ENCODE measurements at regions not wholly inside any gene's neighbourhood (a gene's known extent, or its start where the extent isn't known, plus 50 kb on each side); places are given as distances from the start of the nearest gene placed in this dataset.

DNA sequence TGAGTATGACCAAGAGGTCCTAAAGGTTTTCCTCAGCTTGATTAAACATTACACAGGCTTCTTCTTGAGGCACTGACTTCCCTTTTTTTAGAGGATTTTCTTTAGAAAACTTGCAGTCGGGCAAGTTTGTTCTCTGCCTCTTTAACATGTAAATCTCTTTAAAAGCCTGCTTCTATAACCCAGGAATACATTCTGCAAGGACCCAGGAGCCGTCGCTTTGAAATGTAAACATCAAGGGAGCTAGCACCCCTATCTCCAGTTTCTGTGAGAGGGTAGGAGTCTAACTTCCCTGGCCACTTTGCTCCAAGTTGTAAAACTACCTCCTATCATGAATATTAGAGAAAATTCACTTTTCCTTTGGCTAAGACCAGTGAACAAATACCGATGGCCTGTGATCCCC lies 201.5 kb upstream of the CPHXL start:
- Mint-ChIP-seq H3K9me3 (peaks cover 4% of the 10 kb centered on the region), H3K4me1 (ENCODE audit: low read depth) (no peaks in the 10 kb centered on the region), H3K27me3 (no peaks in the 10 kb centered on the region), H3K4me3 (no peak overlapping the region), H3K36me3 (ENCODE audit: low read depth) (no peaks in the 10 kb centered on the region), H3K27ac (no peak overlapping the region)

DNA sequence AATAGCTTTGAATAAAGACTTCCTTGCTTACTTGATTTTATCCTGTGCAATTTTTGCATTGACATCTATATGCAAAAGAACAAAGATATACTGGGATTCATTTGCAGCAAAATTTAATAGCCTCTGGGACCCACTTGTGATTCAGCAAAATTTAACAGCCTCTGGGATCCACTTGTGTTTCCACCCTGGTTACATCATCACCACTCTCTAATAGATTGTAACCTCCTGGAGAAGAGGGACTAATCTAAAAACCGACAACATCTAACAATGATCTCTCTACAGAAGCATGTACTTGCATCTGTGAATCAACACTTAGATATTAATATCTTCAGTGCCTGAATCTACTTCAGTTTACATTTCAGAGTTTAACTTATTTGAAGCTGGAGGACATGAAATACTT lies 202.0 kb upstream of the CPHXL start:
- no peaks in the 10 kb centered on the region for H3K36me3 Mint-ChIP-seq (ENCODE audit: low read depth)
- H3K27me3 Mint-ChIP-seq, result no peaks in the 10 kb centered on the region
- no peaks in the 10 kb centered on the region for H3K4me1 Mint-ChIP-seq (ENCODE audit: low read depth)
- no peak overlapping the region for H3K27ac Mint-ChIP-seq
- H3K4me3 Mint-ChIP-seq, result no peak overlapping the region
- H3K9me3 Mint-ChIP-seq, result peaks cover 4% of the 10 kb centered on the region

DNA sequence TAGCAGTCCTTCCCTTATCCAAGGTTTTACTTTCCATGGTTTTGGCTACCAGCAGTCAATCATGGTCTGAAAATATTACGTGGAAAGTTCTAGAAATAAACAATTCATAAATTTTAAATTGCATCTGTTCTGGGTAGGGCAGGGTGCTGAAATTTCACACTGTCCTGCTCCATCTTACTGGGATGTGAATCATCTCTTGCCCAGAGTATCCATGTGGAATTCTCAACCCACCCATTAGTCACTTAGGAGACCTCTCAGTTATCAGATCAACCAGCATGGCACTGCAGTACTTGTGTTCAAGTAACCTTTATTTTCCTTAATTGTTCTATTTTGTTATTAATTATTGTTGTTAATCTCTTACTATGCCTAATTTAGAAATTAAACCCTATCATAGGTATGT lies 202.8 kb upstream of the CPHXL start:
- H3K36me3 Mint-ChIP-seq (ENCODE audit: low read depth), result no peaks in the 10 kb centered on the region
- no peak overlapping the region for H3K27ac Mint-ChIP-seq
- H3K4me3 Mint-ChIP-seq, result no peak overlapping the region
- peaks cover 4% of the 10 kb centered on the region for H3K9me3 Mint-ChIP-seq
- H3K4me1 Mint-ChIP-seq (ENCODE audit: low read depth), result no peaks in the 10 kb centered on the region
- no peaks in the 10 kb centered on the region for H3K27me3 Mint-ChIP-seq

DNA sequence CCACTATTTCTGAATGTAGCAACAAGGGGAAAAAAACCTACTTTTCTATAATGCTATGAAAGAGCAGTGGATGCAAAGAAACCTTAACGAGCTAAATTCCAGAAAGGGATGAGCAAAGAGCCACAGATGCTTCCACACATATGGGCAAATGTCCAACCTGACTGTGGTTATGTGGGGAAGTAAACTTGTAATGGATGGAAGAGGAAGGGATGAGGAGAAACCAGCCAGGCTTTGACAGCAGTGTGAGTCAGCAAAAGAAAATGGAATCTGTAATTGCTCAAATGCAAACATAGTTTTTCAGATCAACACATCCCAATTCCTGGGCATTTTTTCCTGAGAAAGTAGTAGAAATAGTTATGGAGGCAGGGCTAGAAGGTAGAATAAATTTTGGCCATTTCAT lies 204.8 kb upstream of the CPHXL start:
- Mint-ChIP-seq H3K4me3 (no peak overlapping the region), H3K27me3 (no peaks in the 10 kb centered on the region), H3K9me3 (peaks cover 4% of the 10 kb centered on the region), H3K36me3 (ENCODE audit: low read depth) (no peaks in the 10 kb centered on the region), H3K4me1 (ENCODE audit: low read depth) (no peaks in the 10 kb centered on the region), H3K27ac (no peak overlapping the region)

DNA sequence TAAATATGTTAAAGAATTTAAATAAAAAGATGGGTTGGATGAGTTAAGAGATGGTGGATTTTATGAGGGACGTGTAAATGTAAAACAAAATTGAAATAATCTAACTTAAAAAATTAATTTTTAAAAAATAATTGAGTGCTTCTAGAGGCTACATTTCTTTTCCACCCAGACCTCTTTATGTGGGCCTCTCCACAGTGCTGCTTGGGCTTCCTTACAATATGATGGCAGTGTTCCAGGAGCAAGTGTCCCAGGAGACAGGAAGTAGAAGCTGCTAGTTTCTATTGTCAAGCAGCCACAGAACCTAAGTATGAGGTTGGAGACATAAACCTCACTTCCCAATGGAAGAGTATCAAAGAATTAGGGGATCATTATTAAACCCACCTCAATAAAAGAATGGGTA lies 205.7 kb upstream of the CPHXL start:
- H3K4me1 Mint-ChIP-seq (ENCODE audit: low read depth), result no peaks in the 10 kb centered on the region
- no peaks in the 10 kb centered on the region for H3K27me3 Mint-ChIP-seq
- no peaks in the 10 kb centered on the region for H3K36me3 Mint-ChIP-seq (ENCODE audit: low read depth)
- peaks cover 4% of the 10 kb centered on the region for H3K9me3 Mint-ChIP-seq
- H3K27ac Mint-ChIP-seq, result no peak overlapping the region
- no peak overlapping the region for H3K4me3 Mint-ChIP-seq

DNA sequence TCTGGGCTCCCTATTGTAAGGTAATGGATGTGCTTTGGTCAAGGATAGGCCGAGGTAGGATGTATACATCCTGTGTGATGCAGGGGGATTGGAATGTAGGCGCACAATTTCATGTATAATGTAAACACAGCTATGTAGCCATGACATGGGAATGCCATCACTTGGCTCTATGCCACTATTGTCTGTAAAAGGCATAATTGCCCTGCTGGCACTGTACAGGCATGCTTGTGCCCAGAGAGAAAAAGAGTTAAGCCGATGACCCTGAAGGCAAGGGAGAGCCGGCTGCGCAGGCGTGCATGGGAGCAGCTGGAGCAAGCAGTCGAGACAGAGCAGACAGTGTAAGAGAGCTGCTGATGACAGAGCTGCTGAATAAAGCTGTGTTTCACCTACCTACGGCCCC lies 212.5 kb upstream of the CPHXL start:
- H3K36me3 Mint-ChIP-seq (ENCODE audit: low read depth), result no peaks in the 10 kb centered on the region
- H3K27ac Mint-ChIP-seq, result no peak overlapping the region
- H3K27me3 Mint-ChIP-seq, result no peaks in the 10 kb centered on the region
- H3K4me1 Mint-ChIP-seq (ENCODE audit: low read depth), result no peaks in the 10 kb centered on the region
- H3K9me3 Mint-ChIP-seq, result no peaks in the 10 kb centered on the region
- H3K4me3 Mint-ChIP-seq, result no peak overlapping the region

DNA sequence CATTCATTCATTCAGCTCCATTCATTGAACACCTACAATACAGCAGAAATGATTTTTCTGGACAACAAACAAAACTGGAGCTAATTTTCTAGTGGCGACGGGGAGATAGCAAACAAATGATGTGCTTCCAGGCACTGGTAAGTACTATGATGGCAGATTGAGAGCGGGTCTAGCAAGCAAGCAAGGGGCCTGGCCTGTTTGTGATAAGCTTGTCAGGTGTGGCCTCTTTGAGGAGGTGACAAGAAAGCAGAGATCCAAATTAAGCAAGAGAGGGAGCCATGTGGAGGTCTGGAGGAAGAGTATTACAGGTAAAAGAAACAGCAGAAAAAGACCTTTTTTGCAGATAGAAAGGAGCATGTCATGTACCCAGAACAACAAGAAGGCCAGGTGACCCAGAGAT lies 216.1 kb upstream of the CPHXL start:
- Mint-ChIP-seq H3K4me3 (no peak overlapping the region), H3K36me3 (ENCODE audit: low read depth) (no peaks in the 10 kb centered on the region), H3K27ac (no peak overlapping the region), H3K9me3 (no peaks in the 10 kb centered on the region), H3K27me3 (no peaks in the 10 kb centered on the region), H3K4me1 (ENCODE audit: low read depth) (no peaks in the 10 kb centered on the region)

DNA sequence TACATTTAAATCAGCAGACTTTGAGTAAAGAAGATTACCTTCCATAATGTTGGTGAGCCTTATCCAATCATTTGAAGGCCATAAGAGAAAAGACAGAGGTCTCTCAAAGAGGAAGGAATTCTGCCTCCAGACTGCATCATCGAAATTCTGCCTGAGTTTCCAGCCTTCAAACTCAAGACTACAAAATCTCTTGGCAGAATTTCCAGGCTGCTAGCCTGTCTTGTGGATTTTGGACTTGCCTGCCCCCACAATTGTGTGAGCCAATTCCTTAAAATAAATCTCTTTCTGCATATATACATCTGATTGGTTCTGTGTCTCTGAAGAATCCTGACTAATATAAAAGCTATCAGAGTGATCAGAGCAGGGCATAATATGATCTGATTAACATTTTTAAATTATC lies 216.6 kb upstream of the CPHXL start:
- H3K9me3 Mint-ChIP-seq, result no peaks in the 10 kb centered on the region
- H3K36me3 Mint-ChIP-seq (ENCODE audit: low read depth), result no peaks in the 10 kb centered on the region
- H3K4me1 Mint-ChIP-seq (ENCODE audit: low read depth), result no peaks in the 10 kb centered on the region
- no peak overlapping the region for H3K4me3 Mint-ChIP-seq
- no peak overlapping the region for H3K27ac Mint-ChIP-seq
- H3K27me3 Mint-ChIP-seq, result no peaks in the 10 kb centered on the region

DNA sequence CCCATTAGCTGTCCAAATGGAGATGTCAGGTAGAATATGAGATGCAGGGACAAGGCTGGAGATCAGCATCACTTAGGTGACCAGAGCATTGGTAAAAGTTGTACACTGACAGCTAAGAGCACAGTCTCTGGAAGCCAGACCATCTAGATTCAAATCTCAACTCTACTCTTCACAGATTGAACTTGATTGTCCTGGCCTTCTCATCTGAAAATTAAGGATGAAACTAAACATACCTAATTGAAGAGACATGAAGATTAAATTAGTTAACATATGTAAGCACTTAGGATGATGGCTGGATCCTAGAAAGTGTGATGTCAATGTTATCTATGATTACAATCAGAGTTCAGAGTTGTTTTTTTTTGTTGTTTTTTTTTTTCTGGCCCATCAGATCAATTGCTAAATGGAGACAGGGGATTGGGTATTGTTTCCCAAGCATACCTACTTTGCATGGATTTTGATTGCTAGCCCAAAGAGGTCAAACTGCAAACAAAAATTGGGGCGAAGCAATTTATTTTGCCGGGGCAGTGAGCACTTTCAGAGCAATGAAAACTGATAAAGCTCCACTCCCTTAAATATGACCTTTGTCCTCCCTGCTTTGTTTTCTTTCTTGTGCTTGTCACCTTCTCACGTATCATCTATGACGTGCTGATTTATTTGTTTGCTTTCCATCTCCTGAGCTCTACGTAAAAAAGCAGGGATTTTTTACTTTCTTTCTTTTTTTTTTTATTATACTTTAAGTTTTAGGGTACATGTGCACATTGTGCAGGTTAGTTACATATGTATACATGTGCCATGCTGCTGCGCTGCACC lies 217.6 kb upstream of the CPHXL start:
- no peak overlapping the region for H3K27ac Mint-ChIP-seq
- no peaks in the 10 kb centered on the region for H3K27me3 Mint-ChIP-seq
- H3K9me3 Mint-ChIP-seq, result no peaks in the 10 kb centered on the region
- no peaks in the 10 kb centered on the region for H3K4me1 Mint-ChIP-seq (ENCODE audit: low read depth)
- no peaks in the 10 kb centered on the region for H3K36me3 Mint-ChIP-seq (ENCODE audit: low read depth)
- no peak overlapping the region for H3K4me3 Mint-ChIP-seq

DNA sequence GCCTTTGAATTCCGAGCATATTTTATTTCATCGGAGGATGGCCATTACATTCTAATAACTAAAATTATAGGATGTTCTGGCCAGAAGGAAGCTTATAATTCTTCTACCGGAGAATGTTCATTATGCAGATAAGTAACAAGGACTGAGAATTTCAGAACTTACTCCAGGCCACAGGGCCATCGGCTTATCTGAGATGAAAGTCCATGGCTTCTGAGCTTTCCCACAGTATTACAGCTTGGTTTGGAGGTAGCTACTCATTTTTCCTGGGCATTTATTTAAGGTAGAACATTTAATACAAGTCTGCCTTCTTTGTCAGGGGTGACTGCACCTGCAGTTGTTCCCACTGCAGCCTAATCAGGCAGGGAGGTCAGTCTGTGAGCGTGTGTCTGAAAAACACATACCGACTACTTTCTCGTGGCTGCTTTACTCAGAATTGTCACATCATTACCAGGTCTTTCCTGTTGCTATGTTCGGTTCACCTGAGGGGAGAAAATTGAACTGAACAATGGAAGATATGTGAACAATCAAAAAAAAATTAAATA lies 219.7 kb upstream of the CPHXL start:
- Mint-ChIP-seq H3K27ac (no peak overlapping the region), H3K4me1 (ENCODE audit: low read depth) (no peaks in the 10 kb centered on the region), H3K36me3 (ENCODE audit: low read depth) (no peaks in the 10 kb centered on the region), H3K9me3 (no peaks in the 10 kb centered on the region), H3K27me3 (no peaks in the 10 kb centered on the region), H3K4me3 (no peak overlapping the region)

DNA sequence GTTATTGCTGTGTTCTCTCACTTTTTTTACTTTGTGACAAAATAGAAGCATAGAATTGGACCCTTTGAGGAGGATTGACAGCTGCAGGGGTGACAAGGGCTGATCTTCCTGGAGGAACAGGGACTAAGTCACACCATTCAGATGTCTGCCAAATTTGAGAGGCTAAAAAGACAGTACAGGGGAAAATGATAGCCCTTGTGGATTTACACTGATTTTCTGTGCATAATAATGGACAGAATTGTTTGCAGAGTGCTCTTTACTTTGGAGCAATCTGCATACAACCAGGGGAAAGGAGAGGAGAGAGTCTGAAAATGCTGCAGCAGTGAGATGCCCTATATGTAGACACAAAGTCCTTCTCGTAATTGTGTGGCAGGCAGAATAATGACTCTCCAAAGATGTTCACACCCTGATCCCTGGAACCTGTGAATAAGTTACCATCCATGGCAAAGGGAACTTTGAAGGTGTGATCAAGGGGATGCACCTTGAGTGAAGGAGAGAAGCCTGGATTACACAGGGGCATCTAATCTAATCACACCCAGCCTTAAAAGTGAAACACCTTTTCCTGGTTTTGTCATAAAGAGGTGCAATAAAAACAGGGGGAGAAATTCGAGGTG lies 221.4 kb upstream of the CPHXL start:
- Mint-ChIP-seq H3K9me3 (no peaks in the 10 kb centered on the region), H3K36me3 (ENCODE audit: low read depth) (no peaks in the 10 kb centered on the region), H3K27ac (no peak overlapping the region), H3K4me1 (ENCODE audit: low read depth) (no peaks in the 10 kb centered on the region), H3K4me3 (no peak overlapping the region), H3K27me3 (no peaks in the 10 kb centered on the region)

DNA sequence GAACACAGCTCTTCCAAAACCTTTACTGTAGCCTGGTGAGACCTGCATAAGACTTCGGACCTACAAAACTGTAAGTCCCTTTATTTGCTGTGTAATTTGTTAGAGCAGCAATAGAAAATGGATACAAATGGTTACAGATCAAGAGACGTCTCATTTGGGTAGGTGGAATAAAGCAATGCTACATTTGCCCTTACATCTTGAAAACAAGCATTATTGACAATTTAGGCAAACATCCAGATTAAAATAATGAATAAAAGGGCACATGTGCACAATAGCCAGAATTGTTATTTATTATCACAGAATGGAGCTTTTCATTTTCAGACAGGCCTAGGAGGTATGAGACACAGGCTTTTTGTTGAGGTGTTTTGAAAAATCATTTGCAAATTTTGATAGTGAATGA lies 222.2 kb upstream of the CPHXL start:
- Mint-ChIP-seq H3K9me3 (no peaks in the 10 kb centered on the region), H3K27ac (no peak overlapping the region), H3K27me3 (no peaks in the 10 kb centered on the region), H3K36me3 (ENCODE audit: low read depth) (no peaks in the 10 kb centered on the region), H3K4me1 (ENCODE audit: low read depth) (no peaks in the 10 kb centered on the region), H3K4me3 (no peak overlapping the region)

DNA sequence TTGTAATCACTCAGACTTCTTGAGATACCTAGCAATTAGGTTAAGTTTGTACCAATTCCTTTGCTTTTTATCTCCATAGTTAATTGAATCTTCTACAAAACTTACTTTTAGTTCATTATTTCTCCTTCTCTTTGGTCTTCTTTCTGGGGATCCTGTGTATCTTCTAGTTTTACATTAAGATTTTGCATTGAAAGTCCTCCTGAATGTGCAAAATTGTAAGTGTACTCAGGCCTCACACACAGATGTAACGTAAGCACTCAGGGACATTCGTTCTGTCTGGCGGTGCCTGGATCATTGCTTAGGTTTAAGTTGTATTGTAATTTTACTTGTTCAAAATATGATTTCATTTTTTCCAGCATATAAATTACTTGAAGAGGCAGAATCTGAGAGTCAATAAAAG lies 222.6 kb upstream of the CPHXL start:
- Mint-ChIP-seq H3K27ac (no peak overlapping the region), H3K36me3 (ENCODE audit: low read depth) (no peaks in the 10 kb centered on the region)

DNA sequence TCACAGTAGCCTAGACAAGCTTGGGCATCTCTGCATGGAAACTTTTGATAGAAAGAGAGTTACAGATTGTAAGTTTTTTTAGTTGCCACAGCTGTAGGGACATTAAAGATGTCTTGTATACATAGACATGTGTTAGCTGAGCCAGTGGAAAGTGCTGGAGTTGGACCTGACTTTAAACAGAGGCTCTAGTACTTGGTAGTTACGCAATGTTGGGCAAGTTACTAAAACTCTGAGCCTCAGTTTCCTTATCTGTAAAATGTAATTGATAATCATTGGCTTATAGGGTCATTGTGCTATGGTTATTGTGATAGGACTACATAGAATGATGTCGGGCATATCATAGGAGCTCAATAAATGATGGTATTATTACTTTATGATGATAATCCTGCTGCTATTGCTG lies 225.8 kb upstream of the CPHXL start:
- no peaks in the 10 kb centered on the region for H3K36me3 Mint-ChIP-seq (ENCODE audit: low read depth)
- H3K9me3 Mint-ChIP-seq, result no peaks in the 10 kb centered on the region
- no peaks in the 10 kb centered on the region for H3K4me1 Mint-ChIP-seq (ENCODE audit: low read depth)
- H3K27ac Mint-ChIP-seq, result no peak overlapping the region
- no peaks in the 10 kb centered on the region for H3K27me3 Mint-ChIP-seq
- no peak overlapping the region for H3K4me3 Mint-ChIP-seq

More for the DNA sequence above, 222.6 kb upstream of the CPHXL start:
- Mint-ChIP-seq H3K4me3 (no peak overlapping the region), H3K4me1 (ENCODE audit: low read depth) (no peaks in the 10 kb centered on the region), H3K27me3 (no peaks in the 10 kb centered on the region), H3K9me3 (no peaks in the 10 kb centered on the region)

DNA sequence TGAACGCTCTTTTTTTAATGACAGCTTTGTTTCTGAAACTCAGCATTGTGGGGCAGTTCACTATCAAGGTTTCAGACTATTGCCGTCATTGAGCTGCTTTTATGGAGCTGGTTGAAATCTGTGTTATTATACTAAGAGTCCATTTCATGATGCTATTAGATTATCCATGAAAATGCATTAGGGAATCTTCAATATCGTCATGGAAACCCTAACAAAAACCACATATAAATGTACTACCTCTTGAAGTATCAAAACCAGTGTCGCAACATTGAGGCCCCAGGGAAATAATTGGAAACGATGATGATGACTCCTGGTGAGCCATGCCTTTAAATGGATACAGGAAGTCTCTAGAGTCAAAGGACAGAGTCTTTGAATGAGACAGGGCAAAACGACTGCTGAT lies 231.6 kb upstream of the CPHXL start:
- H3K36me3 Mint-ChIP-seq (ENCODE audit: low read depth), result no peaks in the 10 kb centered on the region
- H3K4me1 Mint-ChIP-seq (ENCODE audit: low read depth), result no peaks in the 10 kb centered on the region
- no peaks in the 10 kb centered on the region for H3K27me3 Mint-ChIP-seq
- peaks cover 4% of the 10 kb centered on the region for H3K9me3 Mint-ChIP-seq
- H3K4me3 Mint-ChIP-seq, result no peak overlapping the region
- no peak overlapping the region for H3K27ac Mint-ChIP-seq
